CD14-positive monocyte (primary cell): ENCODE measurements at regions not wholly inside any gene's neighbourhood (a gene's known extent, or its start where the extent isn't known, plus 50 kb on each side); places are given as distances from the start of the nearest gene placed in this dataset.

Experiments used
- DNase-seq, 3 donors: peaks; one replicate each; pipeline ENCODE4 v3.0.0-alpha.2; 2011 to 2022
- H2AFZ ChIP-seq: 2 replicates; pipeline ENCODE4 v1.6.0; 2012; ENCODE audit warnings: mild to moderate bottlenecking, low read depth, low read length, inconsistent platforms; ENCODE audit not compliant: insufficient read depth, poor library complexity, severe bottlenecking
- H3K27ac ChIP-seq, 2 donors: 1 replicate in 1 of 2; 2 replicates in 1 of 2; pipeline ENCODE4 v1.5.1; 2012 to 2013; ENCODE audit warnings: low read length in 2 of 2, control low read depth in 1 of 2, inconsistent platforms in 1 of 2, low read depth in 1 of 2, mild to moderate bottlenecking in 1 of 2
- H3K27me3 ChIP-seq, 2 donors: one replicate each; pipeline versions ENCODE4 v1.6.0 to v1.6.1; 2011 to 2013; ENCODE audit warnings: low read length in 2 of 2; ENCODE audit not compliant: control insufficient read depth in 2 of 2, insufficient read depth in 2 of 2
- H3K36me3 ChIP-seq, 2 donors: replicated peaks in 1 of 2; 1 replicate in 1 of 2; 2 replicates in 1 of 2; pipeline versions ENCODE4 v1.5.1 to v1.6.1; 2012 to 2013; ENCODE audit warnings: low read length in 2 of 2, control low read depth in 1 of 2, inconsistent platforms in 1 of 2, mild to moderate bottlenecking in 1 of 2; ENCODE audit not compliant: insufficient read depth in 2 of 2, control insufficient read depth in 1 of 2
- H3K4me1 ChIP-seq, 2 donors: 1 replicate in 1 of 2; 2 replicates in 1 of 2; pipeline versions ENCODE4 v1.5.1 to v1.6.1; 2012 to 2013; ENCODE audit warnings: low read length in 2 of 2, control low read depth in 1 of 2, inconsistent platforms in 1 of 2, mild to moderate bottlenecking in 1 of 2, moderate library complexity in 1 of 2; ENCODE audit not compliant: insufficient read depth in 2 of 2, control insufficient read depth in 1 of 2
- H3K4me2 ChIP-seq: replicated peaks from 2 replicates; pipeline ENCODE3; 2012; ENCODE audit warnings: low read length, moderate library complexity, mild to moderate bottlenecking; ENCODE audit not compliant: poor library complexity, severe bottlenecking; ENCODE audit errors: extremely low read depth
- H3K4me3 ChIP-seq, 3 experiments: fragments of 200-600 bp in 1 of 3; sonication (generic) in 1 of 3; replicated peaks in 1 of 3; 1 replicate in 2 of 3; 2 replicates in 1 of 3; pipeline ENCODE4 v1.5.1; 2011 to 2013; ENCODE audit warnings: low read length in 3 of 3, mild to moderate bottlenecking in 3 of 3, control low read depth in 2 of 3, low read depth in 2 of 3, inconsistent platforms in 1 of 3, moderate library complexity in 1 of 3
- H3K79me2 ChIP-seq: 2 replicates; pipeline ENCODE4 v1.6.0; 2012; ENCODE audit warnings: mild to moderate bottlenecking, control low read depth, inconsistent platforms, low read length, moderate library complexity; ENCODE audit not compliant: insufficient read depth
- H3K9ac ChIP-seq: 2 replicates; pipeline ENCODE4 v1.6.0; 2017; ENCODE audit warnings: low read length, mild to moderate bottlenecking; ENCODE audit not compliant: insufficient read depth, poor library complexity, severe bottlenecking
- H3K9me3 ChIP-seq, 2 donors: replicated peaks in 1 of 2; 1 replicate in 1 of 2; 2 replicates in 1 of 2; pipeline versions ENCODE4 v1.5.1 to v1.6.1; 2012 to 2013; ENCODE audit warnings: low read length in 2 of 2, control low read depth in 1 of 2; ENCODE audit not compliant: control insufficient read depth in 1 of 2, insufficient read depth in 1 of 2
- H4K20me1 ChIP-seq: 2 replicates; pipeline ENCODE4 v1.6.0; 2012; ENCODE audit warnings: mild to moderate bottlenecking, low read length, control low read depth, moderate library complexity; ENCODE audit not compliant: insufficient read depth
- H3K27ac Mint-ChIP-seq, 7 donors: one replicate each; pipeline ENCODE4 v1.8.0; 2020; ENCODE audit warnings: mild to moderate bottlenecking in 7 of 7, mixed read lengths in 7 of 7, moderate library complexity in 6 of 7, inconsistent platforms in 2 of 7
- H3K27me3 Mint-ChIP-seq, 3 donors: one replicate each; pipeline ENCODE4 v1.8.0; 2021 to 2022; ENCODE audit warnings: low read depth in 3 of 3, mild to moderate bottlenecking in 3 of 3, mixed read lengths in 3 of 3, moderate library complexity in 3 of 3, inconsistent platforms in 1 of 3
- H3K36me3 Mint-ChIP-seq, 2 donors: one replicate each; pipeline ENCODE4 v1.8.0; 2020; ENCODE audit warnings: mixed read lengths in 2 of 2, inconsistent platforms in 1 of 2, mild to moderate bottlenecking in 1 of 2
- H3K4me1 Mint-ChIP-seq: one replicate; pipeline ENCODE4 v1.8.0; 2020; ENCODE audit warnings: mild to moderate bottlenecking, mixed read lengths
- H3K4me3 Mint-ChIP-seq, 2 donors: one replicate each; pipeline ENCODE4 v1.8.0; 2020; ENCODE audit warnings: mild to moderate bottlenecking in 2 of 2, mixed read lengths in 2 of 2, moderate library complexity in 1 of 2
- H3K9me3 Mint-ChIP-seq, 7 donors: one replicate each; pipeline ENCODE4 v1.8.0; 2020 to 2022; ENCODE audit warnings: mixed read lengths in 7 of 7, mild to moderate bottlenecking in 6 of 7, moderate library complexity in 6 of 7, inconsistent platforms in 2 of 7
- CTCF ChIP-seq: fragments of 200-600 bp; IDR thresholded peaks from one replicate; pipeline ENCODE4 v1.8.0; 2022; ENCODE audit warnings: antibody characterized with exemption, mild to moderate bottlenecking
- WGBS: methylation state at CpG from one replicate; pipeline ENCODE4 v1.1.5; 2013; ENCODE audit warnings: missing lambda C conversion rate; ENCODE audit not compliant: insufficient coverage; 5-methylcytosine and 5-hydroxymethylcytosine counted together
- intact Hi-C, 2 donors: fragments of 100-400 bp; cut with micrococcal nuclease; formaldehyde crosslinking; loops; one replicate each; pipeline versions ENCODE4 v1.15.0 to v1.15.1; 2023

GRCh38 chr16:79302731-79303130 is 297.8 kb downstream of the MAF start:
- Mint-ChIP-seq H3K27me3 (peaks cover 4 to 15% (median 8%) of the 10 kb centered on the region in 3 donors), H3K27ac (peak overlapping the region in 1 of 7 donors; percentile 7), H3K4me3 (no peak overlapping the region), H3K4me1 (peaks cover 10% of the 10 kb centered on the region), H3K36me3 (no peaks in the 10 kb centered on the region), H3K9me3 (peaks cover 0 to 3% (median 0%) of the 10 kb centered on the region in 7 donors)
- H4K20me1 ChIP-seq = no peaks in the 10 kb centered on the region
- no peak overlapping the region for H3K4me3 ChIP-seq
- no peak overlapping the region for H3K9ac ChIP-seq
- TF ChIP-seq CTCF = no peak
- H2AFZ ChIP-seq = no peak overlapping the region
- no peaks in the 10 kb centered on the region for H3K27me3 ChIP-seq
- no peak overlapping the region for H3K4me2 ChIP-seq
- DNase-seq = no peak
- intact Hi-C loops = no loop called here
- H3K79me2 ChIP-seq = no peaks in the 10 kb centered on the region
- no peaks in the 10 kb centered on the region for H3K9me3 ChIP-seq
- no peaks in the 10 kb centered on the region for H3K36me3 ChIP-seq
- H3K27ac ChIP-seq = no peak overlapping the region
- WGBS = 100% methylated on average over 1 of the region's 7 CpGs
- peaks cover 10 to 11% of the 10 kb centered on the region in 2 donors for H3K4me1 ChIP-seq

DNA sequence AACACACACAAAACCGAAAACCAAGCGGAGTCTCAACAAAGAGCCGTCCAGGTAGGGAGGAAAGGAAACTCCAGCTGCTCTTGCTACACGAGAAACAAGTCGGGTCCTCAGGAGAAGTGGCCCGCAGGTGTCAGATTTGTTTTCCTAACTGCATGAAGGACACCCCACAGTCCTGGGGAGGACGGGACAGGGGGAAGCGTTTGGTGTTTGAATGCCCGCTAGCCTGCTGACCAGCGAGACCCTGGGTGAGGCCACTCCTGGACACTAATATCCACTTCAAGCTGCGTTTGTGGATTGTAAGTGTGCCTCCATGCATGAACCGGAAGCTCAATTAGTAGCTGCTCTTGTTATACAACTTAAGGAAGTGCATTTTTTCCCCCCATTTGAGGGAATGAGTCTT is 299.5 kb downstream of the MAF start:
- WGBS = 90% methylated on average over 4 of the region's 12 CpGs
- H3K27me3 ChIP-seq = no peaks in the 10 kb centered on the region
- H3K27me3 Mint-ChIP-seq = peaks cover 4 to 12% (median 8%) of the 10 kb centered on the region in 3 donors
- no peaks in the 10 kb centered on the region for H3K79me2 ChIP-seq
- no peaks in the 10 kb centered on the region for H3K36me3 ChIP-seq
- no peak overlapping the region for H3K4me2 ChIP-seq
- peaks cover 0 to 3% (median 0%) of the 10 kb centered on the region in 7 donors for H3K9me3 Mint-ChIP-seq
- H3K36me3 Mint-ChIP-seq = no peaks in the 10 kb centered on the region
- H3K27ac Mint-ChIP-seq = no peak overlapping the region
- no peak overlapping the region for H3K27ac ChIP-seq
- H2AFZ ChIP-seq = no peak overlapping the region
- peaks cover 6% of the 10 kb centered on the region in 2 donors for H3K4me1 ChIP-seq
- no peaks in the 10 kb centered on the region for H3K9me3 ChIP-seq
- no peak for DNase-seq
- intact Hi-C loops = no loop called here
- H3K4me3 ChIP-seq = no peak overlapping the region
- no peaks in the 10 kb centered on the region for H4K20me1 ChIP-seq
- peaks cover 6% of the 10 kb centered on the region for H3K4me1 Mint-ChIP-seq
- no peak overlapping the region for H3K4me3 Mint-ChIP-seq
- H3K9ac ChIP-seq = no peak overlapping the region
- no peak for TF ChIP-seq CTCF
